Skeletal muscle tissue (tissue), 3 donors: ENCODE measurements at regions not wholly inside any gene's neighbourhood (a gene's known extent, or its start where the extent isn't known, plus 50 kb on each side); places are given as distances from the start of the nearest gene placed in this dataset.

Source experiments
- H3K27ac ChIP-seq: one replicate; pipeline ENCODE4 v1.7.0; 2013; ENCODE audit warnings: mild to moderate bottlenecking, low read depth, low read length, inconsistent platforms
- H3K27me3 ChIP-seq, 3 donors: one replicate each; pipeline ENCODE4 v1.7.0; 2013; ENCODE audit warnings: low read length in 3 of 3; ENCODE audit not compliant: control insufficient read depth in 3 of 3, insufficient read depth in 3 of 3
- H3K36me3 ChIP-seq, 3 donors: one replicate each; pipeline ENCODE4 v1.7.0; 2013; ENCODE audit warnings: low read length in 3 of 3; ENCODE audit not compliant: control insufficient read depth in 3 of 3, insufficient read depth in 3 of 3
- H3K4me1 ChIP-seq, 3 donors: one replicate each; pipeline ENCODE4 v1.7.0; 2013; ENCODE audit warnings: low read length in 3 of 3, mild to moderate bottlenecking in 3 of 3; ENCODE audit not compliant: control insufficient read depth in 3 of 3, insufficient read depth in 3 of 3
- H3K4me3 ChIP-seq, 3 donors: one replicate each; pipeline ENCODE4 v1.7.0; 2013; ENCODE audit warnings: low read length in 3 of 3
- H3K9ac ChIP-seq, 3 donors: one replicate each; pipeline ENCODE4 v1.7.0; 2013; ENCODE audit warnings: low read length in 3 of 3, mild to moderate bottlenecking in 3 of 3, moderate library complexity in 2 of 3, low read depth in 1 of 3
- H3K9me3 ChIP-seq, 3 donors: one replicate each; pipeline ENCODE4 v1.7.0; 2013; ENCODE audit warnings: low read length in 3 of 3; ENCODE audit not compliant: control insufficient read depth in 3 of 3
- donor health status: Osteomylitis.

- Histone ChIP-seq H3K27ac (no peak overlapping the region), H3K9ac (no peak overlapping the region), H3K36me3 (no peaks in the 10 kb centered on the region), H3K27me3 (peaks cover 0 to 7% (median 3%) of the 10 kb centered on the region in 3 donors), H3K4me1 (no peaks in the 10 kb centered on the region), H3K9me3 (no peaks in the 10 kb centered on the region), H3K4me3 (no peak overlapping the region)
These were observed 348.6 kb downstream of the MN1 start for GRCh38 chr22:27452922-27453321.

DNA sequence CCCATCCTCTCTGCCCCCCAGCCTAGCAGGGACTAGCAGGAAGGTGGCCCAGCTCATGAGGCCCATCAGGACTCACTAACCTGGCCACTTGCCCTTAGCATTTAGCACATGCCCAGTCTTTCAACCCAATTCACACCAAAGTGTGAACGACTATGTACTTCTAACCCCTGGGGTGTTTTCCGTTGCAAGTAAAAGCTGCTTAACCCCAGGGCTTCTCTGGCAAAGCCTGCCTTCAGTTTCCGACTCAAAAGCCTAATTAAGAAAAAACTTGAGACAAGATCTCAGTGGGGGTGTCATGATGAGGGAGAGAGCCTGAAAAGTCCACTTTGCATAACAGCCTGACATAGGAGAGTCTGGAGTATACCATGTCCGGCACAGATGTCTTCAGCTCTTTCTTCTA, 347.8 kb downstream of the MN1 start:
- Histone ChIP-seq H3K27ac (no peak overlapping the region), H3K9ac (no peak overlapping the region), H3K36me3 (no peaks in the 10 kb centered on the region), H3K9me3 (no peaks in the 10 kb centered on the region), H3K27me3 (peaks cover 5 to 12% (median 8%) of the 10 kb centered on the region in 3 donors), H3K4me1 (no peaks in the 10 kb centered on the region), H3K4me3 (no peak overlapping the region)

DNA sequence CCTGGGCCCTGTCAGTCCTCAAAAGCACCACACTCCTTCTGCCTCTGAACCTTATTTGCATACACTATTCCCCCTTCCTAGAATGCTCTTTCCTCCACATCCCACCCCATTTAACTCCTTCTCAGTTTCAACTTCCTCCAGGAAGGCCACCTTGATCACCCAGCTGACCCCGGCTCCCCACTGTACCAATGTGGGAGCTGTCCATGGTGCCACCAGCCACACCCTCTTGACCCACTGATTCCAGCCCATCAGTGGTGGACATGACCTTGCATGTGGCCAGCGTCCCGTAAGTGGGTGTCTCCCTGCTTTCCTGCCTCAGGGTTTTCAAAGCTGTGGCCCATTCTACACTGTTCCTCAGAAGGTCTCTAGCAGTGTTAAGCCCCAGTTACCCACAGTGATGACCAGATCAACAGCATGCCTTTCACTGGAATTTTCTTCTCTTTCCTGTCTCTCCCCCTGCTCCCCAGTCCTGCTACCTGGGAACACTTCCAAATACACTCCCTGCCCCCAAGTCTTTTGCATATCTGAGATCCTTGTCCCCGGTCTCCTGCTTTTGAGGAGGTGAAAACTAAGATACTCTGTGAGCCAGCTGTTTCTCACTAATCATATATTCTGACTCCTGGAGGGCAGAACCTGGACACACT, 346.6 kb downstream of the MN1 start:
- Histone ChIP-seq H3K36me3 (no peaks in the 10 kb centered on the region), H3K4me3 (no peak overlapping the region), H3K27me3 (peaks cover 10 to 14% (median 10%) of the 10 kb centered on the region in 3 donors), H3K27ac (no peak overlapping the region), H3K9ac (no peak overlapping the region), H3K4me1 (no peaks in the 10 kb centered on the region), H3K9me3 (no peaks in the 10 kb centered on the region)

- Histone ChIP-seq H3K9me3 (no peaks in the 10 kb centered on the region), H3K36me3 (no peaks in the 10 kb centered on the region), H3K4me3 (no peak overlapping the region), H3K4me1 (no peaks in the 10 kb centered on the region), H3K9ac (no peak overlapping the region), H3K27ac (no peak overlapping the region), H3K27me3 (peaks cover 10 to 18% (median 13%) of the 10 kb centered on the region in 3 donors)
These were observed 346.0 kb downstream of the MN1 start for GRCh38 chr22:27455526-27455925.

GRCh38 chr22:27456696-27457503, 344.7 kb downstream of the MN1 start:
- Histone ChIP-seq H3K9me3 (no peaks in the 10 kb centered on the region), H3K9ac (no peak overlapping the region), H3K27me3 (peaks cover 10 to 18% (median 16%) of the 10 kb centered on the region in 3 donors), H3K4me1 (no peaks in the 10 kb centered on the region), H3K4me3 (no peak overlapping the region), H3K27ac (no peak overlapping the region), H3K36me3 (no peaks in the 10 kb centered on the region)

DNA sequence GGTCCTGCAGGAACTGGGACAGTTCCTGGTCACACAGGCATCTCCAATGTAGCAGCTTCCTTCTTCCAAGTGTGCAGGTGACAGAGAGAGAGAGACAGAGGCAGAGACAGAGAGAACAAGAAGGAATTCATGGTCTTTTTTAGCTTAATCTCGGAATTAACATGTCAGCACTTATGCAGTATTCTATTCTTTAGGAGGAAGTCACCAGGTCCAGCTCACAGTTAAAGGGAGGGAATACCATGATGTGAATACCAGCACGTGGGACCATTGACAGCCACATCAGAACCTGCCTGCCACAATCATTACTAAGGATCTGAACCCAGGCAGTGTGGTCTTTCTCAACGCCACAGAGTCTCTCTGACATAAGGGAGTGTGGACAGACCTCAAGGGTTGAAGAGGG, 341.6 kb downstream of the MN1 start:
- H3K4me1 ChIP-seq: no peaks in the 10 kb centered on the region
- no peaks in the 10 kb centered on the region for H3K9me3 ChIP-seq
- H3K36me3 ChIP-seq: no peaks in the 10 kb centered on the region
- H3K9ac ChIP-seq: no peak overlapping the region
- H3K4me3 ChIP-seq: no peak overlapping the region
- no peak overlapping the region for H3K27ac ChIP-seq
- H3K27me3 ChIP-seq: peaks cover 10 to 24% (median 17%) of the 10 kb centered on the region in 3 donors

- H3K4me3 ChIP-seq: no peak overlapping the region
- no peaks in the 10 kb centered on the region for H3K9me3 ChIP-seq
- no peak overlapping the region for H3K9ac ChIP-seq
- peaks cover 10 to 24% (median 17%) of the 10 kb centered on the region in 3 donors for H3K27me3 ChIP-seq
- H3K27ac ChIP-seq: no peak overlapping the region
- no peaks in the 10 kb centered on the region for H3K4me1 ChIP-seq
- H3K36me3 ChIP-seq: no peaks in the 10 kb centered on the region
These were observed 340.8 kb downstream of the MN1 start for GRCh38 chr22:27460591-27461347.

GRCh38 chr22:27461470-27461869, 340.1 kb downstream of the MN1 start:
- Histone ChIP-seq H3K9me3 (no peaks in the 10 kb centered on the region), H3K36me3 (no peaks in the 10 kb centered on the region), H3K27ac (no peak overlapping the region), H3K4me1 (peaks cover 0 to 3% (median 0%) of the 10 kb centered on the region in 3 donors), H3K27me3 (peaks cover 10 to 27% (median 17%) of the 10 kb centered on the region in 3 donors), H3K9ac (no peak overlapping the region), H3K4me3 (no peak overlapping the region)

- Histone ChIP-seq H3K4me1 (peaks cover 0 to 3% (median 0%) of the 10 kb centered on the region in 3 donors), H3K27ac (no peak overlapping the region), H3K36me3 (no peaks in the 10 kb centered on the region), H3K9ac (no peak overlapping the region), H3K27me3 (peaks cover 10 to 27% (median 17%) of the 10 kb centered on the region in 3 donors), H3K4me3 (no peak overlapping the region), H3K9me3 (no peaks in the 10 kb centered on the region)
These were observed 339.4 kb downstream of the MN1 start for GRCh38 chr22:27462190-27462589.
